AG09319 (cell line): ENCODE measurements at regions not wholly inside any gene's neighbourhood (a gene's known extent, or its start where the extent isn't known, plus 50 kb on each side); places are given as distances from the start of the nearest gene placed in this dataset.
A peak's percentile ranks its signal among the peaks of the same experiment; 100 is the strongest.

Source experiments
- DNase-seq: peaks from one replicate; pipeline ENCODE4 v3.0.0-alpha.2; 2010; ENCODE audit warnings: low read depth; ENCODE audit errors: extremely low read depth
- CTCF ChIP-seq: IDR thresholded peaks from 2 replicates; pipeline ENCODE4 v1.5.1; 2011; ENCODE audit warnings: low read depth, mild to moderate bottlenecking, inconsistent platforms, low read length, moderate library complexity

- TF ChIP-seq CTCF, result no peak
- DNase-seq, result no peak
Observed at GRCh38 chr14:26703686-26704366, 106.0 kb upstream of the NOVA1 start.

GRCh38 chr14:26707234-26707633, 109.4 kb upstream of the NOVA1 start:
- no peak for DNase-seq
- TF ChIP-seq CTCF, result no peak

GRCh38 chr14:26709019-26709418, 111.2 kb upstream of the NOVA1 start:
- DNase-seq, result no peak
- TF ChIP-seq CTCF, result no peak

- TF ChIP-seq CTCF, result no peak
- no peak for DNase-seq
Observed at GRCh38 chr14:26719514-26719913, 121.7 kb upstream of the NOVA1 start.

GRCh38 chr14:26722258-26722657, 124.4 kb upstream of the NOVA1 start:
- DNase-seq, result no peak
- no peak for TF ChIP-seq CTCF

- TF ChIP-seq CTCF, result no peak
- DNase-seq, result peak; percentile 11
Observed at GRCh38 chr14:26729851-26730250, 132.0 kb upstream of the NOVA1 start.

- no peak for DNase-seq
Observed at GRCh38 chr14:26730929-26731618, 133.2 kb upstream of the NOVA1 start.

More at GRCh38 chr14:26730929-26731618, 133.2 kb upstream of the NOVA1 start:
- peak; percentile 31 for TF ChIP-seq CTCF
